OCI-LY3 (cell line): ENCODE measurements at regions not wholly inside any gene's neighbourhood (a gene's known extent, or its start where the extent isn't known, plus 50 kb on each side); places are given as distances from the start of the nearest gene placed in this dataset.

Experiments
- H2AFZ ChIP-seq: fragments of 200-600, 300-600 bp; shearing (Covaris generic); 2 replicates; pipeline ENCODE4 v1.6.0; 2014; ENCODE audit warnings: antibody characterized with exemption, low read depth, low read length
- H3K27ac ChIP-seq: fragments of 200-600, 300-600 bp; sonication (generic); 2 replicates; pipeline ENCODE4 v1.5.1; 2014; ENCODE audit warnings: mild to moderate bottlenecking, low read length, moderate library complexity, mixed read lengths
- H3K27me3 ChIP-seq: fragments of 200-600, 300-600 bp; sonication (generic); 2 replicates; pipeline ENCODE4 v1.6.1; 2014; ENCODE audit warnings: low read depth, low read length, mixed read lengths
- H3K36me3 ChIP-seq: fragments of 200-600, 300-600 bp; sonication (generic); replicated peaks from 2 replicates; pipeline ENCODE3; 2014; ENCODE audit warnings: low read depth, low read length, mixed read lengths
- H3K4me1 ChIP-seq: fragments of 300-600, 200-600 bp; sonication (generic); 2 replicates; pipeline ENCODE4 v1.6.1; 2014; ENCODE audit warnings: low read length, mixed read lengths
- H3K4me2 ChIP-seq: fragments of 200-600, 300-600 bp; sonication (generic); 2 replicates; pipeline ENCODE4 v1.6.1; 2014; ENCODE audit warnings: low read length, mixed read lengths
- H3K4me3 ChIP-seq: fragments of 300-600, 200-600 bp; sonication (generic); 2 replicates; pipeline ENCODE4 v1.5.1; 2014; ENCODE audit warnings: antibody characterized with exemption, mild to moderate bottlenecking, low read length, moderate library complexity
- H3K79me2 ChIP-seq: fragments of 300-600, 200-600 bp; shearing (Covaris generic); 2 replicates; pipeline ENCODE4 v1.6.1; 2014; ENCODE audit warnings: mild to moderate bottlenecking, low read length, mixed read lengths
- H3K9ac ChIP-seq: fragments of 300-600, 200-600 bp; shearing (Covaris generic); 2 replicates; pipeline ENCODE4 v1.6.0; 2014; ENCODE audit warnings: mild to moderate bottlenecking, low read length, moderate library complexity
- H3K9me3 ChIP-seq: fragments of 200-600, 300-600 bp; shearing (Covaris generic); 2 replicates; pipeline ENCODE4 v1.6.1; 2014; ENCODE audit warnings: low read length, mixed read lengths; ENCODE audit not compliant: insufficient read depth
- H4K20me1 ChIP-seq: fragments of 200-600, 300-600 bp; sonication (generic); 2 replicates; pipeline ENCODE4 v1.6.1; 2016; ENCODE audit warnings: low read length, mixed read lengths; ENCODE audit not compliant: insufficient read depth
- EZH2phosphoT487 ChIP-seq: fragments of 200-600 bp; shearing (Covaris generic); IDR thresholded peaks from 2 replicates; pipeline ENCODE4 v1.6.1; 2018; ENCODE audit warnings: antibody characterized with exemption, mixed run types, low read depth
- TF ChIP-seq, protein P1 (sequence below): fragments of 200-600, 300-600 bp; sonication (generic); IDR thresholded peaks from 2 replicates; pipeline ENCODE4 v1.5.1; 2014; ENCODE audit warnings: antibody characterized with exemption, low read length, low read depth

DNA sequence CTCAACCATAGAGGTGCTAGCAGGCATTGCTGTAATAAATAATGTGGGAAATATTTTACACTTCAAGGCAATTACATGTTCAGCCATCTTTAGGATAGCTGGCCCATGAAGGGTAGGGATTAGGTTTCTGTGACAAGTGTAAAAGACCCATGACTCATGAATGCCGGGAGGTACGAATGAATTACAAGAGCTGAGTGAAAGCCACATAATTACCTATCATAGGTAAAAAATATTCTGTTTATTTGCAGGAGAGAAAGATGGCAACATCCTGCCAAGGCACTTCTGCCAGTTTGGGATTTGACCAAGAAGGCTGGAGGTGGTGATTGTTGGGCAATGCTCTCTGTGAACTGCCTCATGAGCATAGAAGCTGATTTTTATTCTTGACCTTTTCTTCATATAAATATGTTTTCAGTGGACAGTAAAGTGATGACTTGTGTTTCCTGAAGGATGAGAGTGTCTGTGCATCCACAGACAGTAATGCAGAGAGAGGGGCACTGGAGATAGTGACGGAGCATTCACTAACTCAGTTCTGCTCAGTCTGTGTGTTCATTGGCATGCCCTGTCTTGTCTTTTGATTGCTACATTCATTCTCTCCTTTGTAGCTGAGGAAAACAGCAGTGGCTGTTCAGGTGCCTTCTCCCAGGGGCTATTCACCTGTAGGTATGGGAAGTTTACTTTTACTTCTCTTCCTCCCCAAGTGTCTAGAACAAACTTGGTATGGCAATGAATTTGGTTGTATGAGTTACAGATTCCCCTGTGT lies 481.1 kb downstream of the TFAP2B start:
- H3K27me3 ChIP-seq, result no peaks in the 10 kb centered on the region; the same call in 1 of the 2 replicates
- no peaks in the 10 kb centered on the region for H3K36me3 ChIP-seq
- no peak overlapping the region for H2AFZ ChIP-seq
- no peaks in the 10 kb centered on the region for H3K79me2 ChIP-seq
- no peak overlapping the region for H3K4me2 ChIP-seq
- no peaks in the 10 kb centered on the region for H4K20me1 ChIP-seq
- H3K27ac ChIP-seq, result no peak overlapping the region
- TF ChIP-seq, protein P1, sequence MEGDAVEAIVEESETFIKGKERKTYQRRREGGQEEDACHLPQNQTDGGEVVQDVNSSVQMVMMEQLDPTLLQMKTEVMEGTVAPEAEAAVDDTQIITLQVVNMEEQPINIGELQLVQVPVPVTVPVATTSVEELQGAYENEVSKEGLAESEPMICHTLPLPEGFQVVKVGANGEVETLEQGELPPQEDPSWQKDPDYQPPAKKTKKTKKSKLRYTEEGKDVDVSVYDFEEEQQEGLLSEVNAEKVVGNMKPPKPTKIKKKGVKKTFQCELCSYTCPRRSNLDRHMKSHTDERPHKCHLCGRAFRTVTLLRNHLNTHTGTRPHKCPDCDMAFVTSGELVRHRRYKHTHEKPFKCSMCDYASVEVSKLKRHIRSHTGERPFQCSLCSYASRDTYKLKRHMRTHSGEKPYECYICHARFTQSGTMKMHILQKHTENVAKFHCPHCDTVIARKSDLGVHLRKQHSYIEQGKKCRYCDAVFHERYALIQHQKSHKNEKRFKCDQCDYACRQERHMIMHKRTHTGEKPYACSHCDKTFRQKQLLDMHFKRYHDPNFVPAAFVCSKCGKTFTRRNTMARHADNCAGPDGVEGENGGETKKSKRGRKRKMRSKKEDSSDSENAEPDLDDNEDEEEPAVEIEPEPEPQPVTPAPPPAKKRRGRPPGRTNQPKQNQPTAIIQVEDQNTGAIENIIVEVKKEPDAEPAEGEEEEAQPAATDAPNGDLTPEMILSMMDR, result no peak
- TF ChIP-seq EZH2phosphoT487, result no peak
- no peaks in the 10 kb centered on the region for H3K9me3 ChIP-seq
- H3K9ac ChIP-seq, result no peak overlapping the region
- no peaks in the 10 kb centered on the region; the same call in 1 of the 2 replicates for H3K4me1 ChIP-seq
- no peak overlapping the region for H3K4me3 ChIP-seq

DNA sequence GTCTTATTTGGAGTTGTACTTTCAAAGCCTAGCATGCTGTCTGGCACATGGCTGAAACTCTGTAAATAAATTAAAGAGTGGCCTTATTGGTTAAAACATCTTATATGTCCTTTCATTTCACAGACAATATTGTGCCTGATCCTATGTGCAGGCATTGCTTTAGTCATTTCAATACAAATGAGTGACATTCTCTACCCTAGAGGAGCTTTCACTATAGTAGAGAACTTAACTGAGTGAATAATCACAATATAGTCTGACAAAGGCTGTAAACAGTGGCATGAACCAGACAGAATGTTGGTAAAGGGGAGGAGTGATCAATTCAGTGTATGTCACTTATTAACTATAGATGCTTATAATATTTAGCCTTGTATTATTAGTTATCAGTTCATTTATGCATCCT lies 481.8 kb downstream of the TFAP2B start:
- Histone ChIP-seq H3K9ac (no peak overlapping the region), H2AFZ (no peak overlapping the region), H4K20me1 (no peaks in the 10 kb centered on the region), H3K27ac (no peak overlapping the region), H3K4me1 (no peaks in the 10 kb centered on the region; the same call in 1 of the 2 replicates), H3K4me3 (no peak overlapping the region), H3K79me2 (no peaks in the 10 kb centered on the region), H3K27me3 (no peaks in the 10 kb centered on the region; the same call in 1 of the 2 replicates), H3K9me3 (no peaks in the 10 kb centered on the region), H3K4me2 (no peak overlapping the region), H3K36me3 (no peaks in the 10 kb centered on the region)
- no peak for TF ChIP-seq EZH2phosphoT487
- TF ChIP-seq, protein P1, result no peak

DNA sequence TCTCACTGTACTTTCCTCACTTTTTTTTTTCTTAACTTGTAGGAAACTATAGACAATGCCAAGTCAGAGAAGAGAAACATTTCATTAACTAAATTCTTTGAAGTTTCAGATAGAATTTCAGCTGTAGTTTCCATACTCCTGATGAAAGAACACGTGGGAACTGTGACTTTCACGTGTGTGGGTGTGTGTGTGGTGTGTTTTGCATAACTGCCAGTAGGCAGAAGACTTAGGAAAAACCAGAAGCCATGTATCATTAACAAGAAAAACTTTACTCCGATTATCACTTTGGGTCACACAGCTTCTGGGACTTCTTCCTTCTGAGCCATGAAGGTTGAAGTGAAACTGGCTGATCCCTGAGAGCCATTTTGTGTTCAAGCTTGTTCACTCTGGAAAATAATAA lies 483.3 kb downstream of the TFAP2B start:
- no peaks in the 10 kb centered on the region for H4K20me1 ChIP-seq
- H3K9ac ChIP-seq, result no peak overlapping the region
- H3K27ac ChIP-seq, result no peak overlapping the region
- no peak overlapping the region for H3K4me2 ChIP-seq
- no peaks in the 10 kb centered on the region for H3K9me3 ChIP-seq
- no peak overlapping the region for H3K4me3 ChIP-seq
- TF ChIP-seq, protein P1, result no peak
- no peak for TF ChIP-seq EZH2phosphoT487
- H3K79me2 ChIP-seq, result no peaks in the 10 kb centered on the region
- no peaks in the 10 kb centered on the region; the same call in 1 of the 2 replicates for H3K27me3 ChIP-seq
- no peak overlapping the region for H2AFZ ChIP-seq
- no peaks in the 10 kb centered on the region for H3K36me3 ChIP-seq
- H3K4me1 ChIP-seq, result no peaks in the 10 kb centered on the region; the same call in 1 of the 2 replicates

GRCh38 chr6:51302431-51302830 lies 483.8 kb downstream of the TFAP2B start:
- Histone ChIP-seq H3K36me3 (no peaks in the 10 kb centered on the region), H3K79me2 (no peaks in the 10 kb centered on the region), H3K4me2 (no peak overlapping the region), H3K4me3 (no peak overlapping the region), H3K27me3 (no peaks in the 10 kb centered on the region; the same call in 1 of the 2 replicates), H3K9me3 (no peaks in the 10 kb centered on the region), H3K4me1 (no peaks in the 10 kb centered on the region; the same call in 1 of the 2 replicates), H4K20me1 (no peaks in the 10 kb centered on the region), H3K27ac (no peak overlapping the region), H3K9ac (no peak overlapping the region), H2AFZ (no peak overlapping the region)
- TF ChIP-seq, protein P1, result no peak
- no peak for TF ChIP-seq EZH2phosphoT487
